RWPE2 (cell line): ENCODE measurements at regions not wholly inside any gene's neighbourhood (a gene's known extent, or its start where the extent isn't known, plus 50 kb on each side); places are given as distances from the start of the nearest gene placed in this dataset.

ENCODE experiments used
- ATAC-seq: fragments of 200-7000 bp; cut with Tn5 transposase; 3 replicates; pipeline ENCODE4 v1.9.1; 2021; ENCODE audit warnings: low read depth
- DNase-seq: peaks from one replicate; pipeline ENCODE4 v3.0.0-alpha.2; 2020; ENCODE audit warnings: low spot score
- H3K27ac ChIP-seq: fragments of 450-650 bp; 2 replicates; pipeline ENCODE4 v1.5.1; 2017; ENCODE audit warnings: mild to moderate bottlenecking; ENCODE audit not compliant: poor library complexity, severe bottlenecking
- H3K27me3 ChIP-seq: fragments of 250-450 bp; sonication (Bioruptor Pico); 2 replicates; pipeline ENCODE4 v1.5.1; 2021; ENCODE audit warnings: mild to moderate bottlenecking, moderate library complexity; ENCODE audit not compliant: insufficient read depth, poor library complexity, severe bottlenecking
- H3K36me3 ChIP-seq: fragments of 250-450 bp; sonication (Bioruptor Pico); 2 replicates; pipeline ENCODE4 v1.5.1; 2020; ENCODE audit warnings: low read depth, mild to moderate bottlenecking, moderate library complexity
- H3K4me1 ChIP-seq: fragments of 250-450 bp; sonication (Bioruptor Pico); 2 replicates; pipeline ENCODE4 v1.5.1; 2021; ENCODE audit warnings: mild to moderate bottlenecking, moderate library complexity; ENCODE audit not compliant: insufficient read depth, poor library complexity, severe bottlenecking
- H3K4me3 ChIP-seq: fragments of 250-450 bp; sonication (Bioruptor Pico); 2 replicates; pipeline ENCODE4 v1.5.1; 2021; ENCODE audit warnings: mild to moderate bottlenecking, moderate library complexity; ENCODE audit not compliant: severe bottlenecking
- H3K9me3 ChIP-seq: fragments of 250-450 bp; sonication (Bioruptor Pico); 2 replicates; pipeline ENCODE4 v1.5.1; 2021; ENCODE audit warnings: mild to moderate bottlenecking, moderate library complexity; ENCODE audit not compliant: severe bottlenecking
- TF ChIP-seq, protein P1 (sequence below): fragments of 450-650 bp; IDR thresholded peaks from one replicate; pipeline ENCODE4 v1.5.1; 2017; ENCODE audit warnings: mild to moderate bottlenecking, moderate library complexity; ENCODE audit not compliant: poor library complexity, severe bottlenecking

- TF ChIP-seq, protein P1, sequence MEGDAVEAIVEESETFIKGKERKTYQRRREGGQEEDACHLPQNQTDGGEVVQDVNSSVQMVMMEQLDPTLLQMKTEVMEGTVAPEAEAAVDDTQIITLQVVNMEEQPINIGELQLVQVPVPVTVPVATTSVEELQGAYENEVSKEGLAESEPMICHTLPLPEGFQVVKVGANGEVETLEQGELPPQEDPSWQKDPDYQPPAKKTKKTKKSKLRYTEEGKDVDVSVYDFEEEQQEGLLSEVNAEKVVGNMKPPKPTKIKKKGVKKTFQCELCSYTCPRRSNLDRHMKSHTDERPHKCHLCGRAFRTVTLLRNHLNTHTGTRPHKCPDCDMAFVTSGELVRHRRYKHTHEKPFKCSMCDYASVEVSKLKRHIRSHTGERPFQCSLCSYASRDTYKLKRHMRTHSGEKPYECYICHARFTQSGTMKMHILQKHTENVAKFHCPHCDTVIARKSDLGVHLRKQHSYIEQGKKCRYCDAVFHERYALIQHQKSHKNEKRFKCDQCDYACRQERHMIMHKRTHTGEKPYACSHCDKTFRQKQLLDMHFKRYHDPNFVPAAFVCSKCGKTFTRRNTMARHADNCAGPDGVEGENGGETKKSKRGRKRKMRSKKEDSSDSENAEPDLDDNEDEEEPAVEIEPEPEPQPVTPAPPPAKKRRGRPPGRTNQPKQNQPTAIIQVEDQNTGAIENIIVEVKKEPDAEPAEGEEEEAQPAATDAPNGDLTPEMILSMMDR, result no peak
- ATAC-seq (no peak), DNase-seq (no peak)
- Histone ChIP-seq H3K4me1 (no peaks in the 10 kb centered on the region), H3K27ac (no peak overlapping the region), H3K27me3 (no peaks in the 10 kb centered on the region), H3K9me3 (no peaks in the 10 kb centered on the region), H3K4me3 (no peak overlapping the region), H3K36me3 (no peaks in the 10 kb centered on the region)
These were observed 552.8 kb upstream of the KLHL29 start for GRCh38 chr2:22832196-22832595.

- no peak for DNase-seq
- H3K36me3 ChIP-seq, result no peaks in the 10 kb centered on the region
- H3K4me3 ChIP-seq, result no peak overlapping the region
- no peaks in the 10 kb centered on the region for H3K4me1 ChIP-seq
- no peak overlapping the region for H3K27ac ChIP-seq
- no peaks in the 10 kb centered on the region for H3K9me3 ChIP-seq
- no peak for ATAC-seq
- H3K27me3 ChIP-seq, result no peaks in the 10 kb centered on the region
- TF ChIP-seq, protein P1, result no peak
These were observed 546.5 kb upstream of the KLHL29 start for GRCh38 chr2:22838461-22838860.

GRCh38 chr2:22842205-22842869 lies 542.6 kb upstream of the KLHL29 start:
- H3K4me1 ChIP-seq, result no peaks in the 10 kb centered on the region
- no peaks in the 10 kb centered on the region for H3K9me3 ChIP-seq
- H3K36me3 ChIP-seq, result no peaks in the 10 kb centered on the region
- no peak overlapping the region for H3K4me3 ChIP-seq
- DNase-seq (no peak), ATAC-seq (no peak)
- H3K27ac ChIP-seq, result no peak overlapping the region
- TF ChIP-seq, protein P1, result no peak
- H3K27me3 ChIP-seq, result no peaks in the 10 kb centered on the region

GRCh38 chr2:22843919-22844537 lies 541.0 kb upstream of the KLHL29 start:
- Histone ChIP-seq H3K27ac (no peak overlapping the region), H3K4me3 (no peak overlapping the region), H3K9me3 (no peaks in the 10 kb centered on the region), H3K4me1 (no peaks in the 10 kb centered on the region), H3K36me3 (no peaks in the 10 kb centered on the region), H3K27me3 (no peaks in the 10 kb centered on the region)
- DNase-seq (no peak), ATAC-seq (no peak)
- TF ChIP-seq, protein P1, result no peak

DNA sequence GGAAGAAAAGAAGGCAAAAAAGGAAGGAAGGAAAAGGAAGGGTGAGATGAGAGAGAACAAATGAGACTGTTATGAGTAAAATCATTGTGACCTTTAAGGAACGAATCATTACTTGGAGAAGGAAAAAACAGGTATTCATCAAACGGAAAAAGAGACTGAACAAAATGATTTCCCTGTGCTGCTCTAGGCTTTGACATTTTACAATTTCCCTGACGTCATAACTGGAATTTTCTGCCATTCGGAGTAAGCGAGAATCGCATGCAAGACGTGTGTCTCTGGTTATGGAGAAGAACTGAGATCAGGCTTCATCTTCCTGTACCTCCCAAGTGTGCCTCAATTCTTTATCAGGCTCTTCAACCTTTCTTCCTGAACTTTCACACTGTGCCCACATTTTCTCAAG lies 534.7 kb upstream of the KLHL29 start:
- Histone ChIP-seq H3K27me3 (no peaks in the 10 kb centered on the region), H3K27ac (no peak overlapping the region), H3K4me3 (no peak overlapping the region), H3K4me1 (no peaks in the 10 kb centered on the region), H3K36me3 (no peaks in the 10 kb centered on the region), H3K9me3 (no peaks in the 10 kb centered on the region)
- ATAC-seq (no peak), DNase-seq (no peak)
- TF ChIP-seq, protein P1, result no peak
